ENCODE measurements at regions not wholly inside any gene's neighbourhood (a gene's known extent, or its start where the extent isn't known, plus 50 kb on each side); places are given as distances from the start of the nearest gene placed in this dataset.
"Not testable (repeated sequence)": the region's sequence is repeated elsewhere in the genome, so short reads cannot be mapped to it uniquely, and the experiment has no call there.

- H3K27ac Mint-ChIP-seq: no peak overlapping the region
- no peak for TF ChIP-seq CTCF (IDR thresholded peaks at IDR 0.05; ENCODE audit: unreplicated experiment)
- no peaks in the 10 kb centered on the region for H3K36me3 Mint-ChIP-seq
- H3K27me3 Mint-ChIP-seq (ENCODE audit: low read depth): peaks cover 20% of the 10 kb centered on the region
- no peak for DNase-seq (ENCODE audit: low spot score in 2 of 2, unreplicated experiment in 2 of 2)
- no peaks in the 10 kb centered on the region for H3K9me3 Mint-ChIP-seq
- H3K4me1 Mint-ChIP-seq: peaks cover 3% of the 10 kb centered on the region
- no peak overlapping the region for H3K4me3 Mint-ChIP-seq
Observed at GRCh38 chr3:161691677-161692076, 195.1 kb downstream of the OTOL1 start.

GRCh38 chr3:161694682-161695564 lies 198.3 kb downstream of the OTOL1 start:
- Mint-ChIP-seq H3K36me3 (no peaks in the 10 kb centered on the region), H3K27ac (no peak overlapping the region), H3K4me1 (no peaks in the 10 kb centered on the region), H3K9me3 (no peaks in the 10 kb centered on the region), H3K4me3 (no peak overlapping the region), H3K27me3 (ENCODE audit: low read depth) (peaks cover 12% of the 10 kb centered on the region)
- TF ChIP-seq CTCF (IDR thresholded peaks at IDR 0.05; ENCODE audit: unreplicated experiment): no peak
- DNase-seq (ENCODE audit: low spot score in 2 of 2, unreplicated experiment in 2 of 2): no peak

GRCh38 chr3:161695811-161696210 lies 199.2 kb downstream of the OTOL1 start:
- Mint-ChIP-seq H3K27me3 (ENCODE audit: low read depth) (peaks cover 12% of the 10 kb centered on the region), H3K27ac (no peak overlapping the region), H3K9me3 (no peaks in the 10 kb centered on the region), H3K36me3 (no peaks in the 10 kb centered on the region), H3K4me3 (no peak overlapping the region), H3K4me1 (no peaks in the 10 kb centered on the region)
- no peak for DNase-seq (ENCODE audit: low spot score in 2 of 2, unreplicated experiment in 2 of 2)
- TF ChIP-seq CTCF (IDR thresholded peaks at IDR 0.05; ENCODE audit: unreplicated experiment): no peak

GRCh38 chr3:161700998-161701397 lies 204.4 kb downstream of the OTOL1 start:
- H3K9me3 Mint-ChIP-seq: peaks cover 20% of the 10 kb centered on the region
- DNase-seq (ENCODE audit: low spot score in 2 of 2, unreplicated experiment in 2 of 2): no peak
- H3K27me3 Mint-ChIP-seq (ENCODE audit: low read depth): peaks cover 2% of the 10 kb centered on the region
- no peak for TF ChIP-seq CTCF (IDR thresholded peaks at IDR 0.05; ENCODE audit: unreplicated experiment)
- H3K36me3 Mint-ChIP-seq: no peaks in the 10 kb centered on the region
- no peaks in the 10 kb centered on the region for H3K4me1 Mint-ChIP-seq
- H3K27ac Mint-ChIP-seq: no peak overlapping the region
- no peak overlapping the region for H3K4me3 Mint-ChIP-seq

GRCh38 chr3:161707253-161707652 lies 210.6 kb downstream of the OTOL1 start:
- not testable (repeated sequence) for H3K27ac Mint-ChIP-seq; DNase-seq (ENCODE audit: low spot score in 2 of 2, unreplicated experiment in 2 of 2); H3K27me3 Mint-ChIP-seq (ENCODE audit: low read depth); H3K4me1 Mint-ChIP-seq; H3K36me3 Mint-ChIP-seq; H3K4me3 Mint-ChIP-seq
- H3K9me3 Mint-ChIP-seq: peaks cover 55% of the 10 kb centered on the region

- no peak overlapping the region for H3K27ac Mint-ChIP-seq
- peaks cover 3% of the 10 kb centered on the region for H3K4me1 Mint-ChIP-seq
- H3K36me3 Mint-ChIP-seq: no peaks in the 10 kb centered on the region
- H3K9me3 Mint-ChIP-seq: peaks cover 37% of the 10 kb centered on the region
- no peak for TF ChIP-seq CTCF (IDR thresholded peaks at IDR 0.05; ENCODE audit: unreplicated experiment)
- H3K4me3 Mint-ChIP-seq: no peak overlapping the region
- DNase-seq (ENCODE audit: low spot score in 2 of 2, unreplicated experiment in 2 of 2): no peak
- no peaks in the 10 kb centered on the region for H3K27me3 Mint-ChIP-seq (ENCODE audit: low read depth)
Observed at GRCh38 chr3:161713731-161714130, 217.1 kb downstream of the OTOL1 start.

All from mesothelial cell of epicardium (in vitro differentiated cells).